DND-41 (cell line): ENCODE measurements at regions not wholly inside any gene's neighbourhood (a gene's known extent, or its start where the extent isn't known, plus 50 kb on each side); places are given as distances from the start of the nearest gene placed in this dataset.

ENCODE experiments used
- ATAC-seq: fragments of 200-7000 bp; cut with Tn5 transposase; 3 replicates; pipeline ENCODE4 v1.9.1; 2021; ENCODE audit warnings: low read depth; ENCODE audit not compliant: insufficient read depth
- DNase-seq: peaks from one replicate; pipeline ENCODE4 v3.0.0-alpha.2; 2020
- H2AFZ ChIP-seq: 2 replicates; pipeline ENCODE4 v1.6.0; 2012; ENCODE audit warnings: low read depth, low read length
- H3K27ac ChIP-seq: 2 replicates; pipeline ENCODE4 v1.5.1; 2012; ENCODE audit warnings: low read length, inconsistent platforms
- H3K27me3 ChIP-seq: fragments of 200-600 bp; sonication (generic); 2 replicates; pipeline ENCODE4 v1.6.0; 2012; ENCODE audit warnings: low read length, mild to moderate bottlenecking, inconsistent platforms; ENCODE audit not compliant: insufficient read depth, poor library complexity
- H3K36me3 ChIP-seq: 2 replicates; pipeline ENCODE4 v1.5.1; 2012; ENCODE audit warnings: low read length, inconsistent platforms; ENCODE audit not compliant: insufficient read depth
- H3K4me1 ChIP-seq: 2 replicates; pipeline ENCODE4 v1.5.1; 2012; ENCODE audit warnings: mild to moderate bottlenecking, low read length; ENCODE audit not compliant: insufficient read depth
- H3K4me2 ChIP-seq: 2 replicates; pipeline ENCODE4 v1.6.0; 2012; ENCODE audit warnings: mild to moderate bottlenecking, moderate library complexity, low read length, inconsistent platforms; ENCODE audit not compliant: insufficient read depth
- H3K4me3 ChIP-seq, 2 experiments: fragments of 200-600 bp in 1 of 2; shearing (Covaris generic) in 1 of 2; 2 replicates each; pipeline ENCODE4 v1.5.1; 2012 to 2016; ENCODE audit warnings: inconsistent platforms in 2 of 2, low read length in 2 of 2, mild to moderate bottlenecking in 2 of 2, low read depth in 1 of 2, moderate library complexity in 1 of 2
- H3K79me2 ChIP-seq: 2 replicates; pipeline ENCODE4 v1.6.0; 2012; ENCODE audit warnings: low read length, inconsistent platforms; ENCODE audit not compliant: insufficient read depth
- H3K9ac ChIP-seq: 2 replicates; pipeline ENCODE4 v1.6.0; 2012; ENCODE audit warnings: low read depth, mild to moderate bottlenecking, inconsistent platforms, low read length, moderate library complexity
- H3K9me3 ChIP-seq: 2 replicates; pipeline ENCODE4 v1.5.1; 2012; ENCODE audit warnings: low read length, moderate library complexity, mild to moderate bottlenecking, inconsistent platforms; ENCODE audit not compliant: insufficient read depth, severe bottlenecking
- H4K20me1 ChIP-seq: 2 replicates; pipeline ENCODE4 v1.6.0; 2012; ENCODE audit warnings: low read length; ENCODE audit not compliant: insufficient read depth
- EZH2 ChIP-seq: IDR thresholded peaks from 3 replicates; pipeline ENCODE4 v1.6.1; 2012; ENCODE audit warnings: borderline replicate concordance, low read depth, mild to moderate bottlenecking, moderate library complexity, low read length, inconsistent platforms; ENCODE audit not compliant: severe bottlenecking
- TF ChIP-seq, protein P1 (sequence below): IDR thresholded peaks from 2 replicates; pipeline ENCODE4 v1.5.1; 2012; ENCODE audit warnings: borderline replicate concordance, low read length, moderate library complexity, mild to moderate bottlenecking; ENCODE audit not compliant: poor library complexity, severe bottlenecking; ENCODE audit errors: extremely low read depth

- no peak for TF ChIP-seq EZH2
- TF ChIP-seq, protein P1, sequence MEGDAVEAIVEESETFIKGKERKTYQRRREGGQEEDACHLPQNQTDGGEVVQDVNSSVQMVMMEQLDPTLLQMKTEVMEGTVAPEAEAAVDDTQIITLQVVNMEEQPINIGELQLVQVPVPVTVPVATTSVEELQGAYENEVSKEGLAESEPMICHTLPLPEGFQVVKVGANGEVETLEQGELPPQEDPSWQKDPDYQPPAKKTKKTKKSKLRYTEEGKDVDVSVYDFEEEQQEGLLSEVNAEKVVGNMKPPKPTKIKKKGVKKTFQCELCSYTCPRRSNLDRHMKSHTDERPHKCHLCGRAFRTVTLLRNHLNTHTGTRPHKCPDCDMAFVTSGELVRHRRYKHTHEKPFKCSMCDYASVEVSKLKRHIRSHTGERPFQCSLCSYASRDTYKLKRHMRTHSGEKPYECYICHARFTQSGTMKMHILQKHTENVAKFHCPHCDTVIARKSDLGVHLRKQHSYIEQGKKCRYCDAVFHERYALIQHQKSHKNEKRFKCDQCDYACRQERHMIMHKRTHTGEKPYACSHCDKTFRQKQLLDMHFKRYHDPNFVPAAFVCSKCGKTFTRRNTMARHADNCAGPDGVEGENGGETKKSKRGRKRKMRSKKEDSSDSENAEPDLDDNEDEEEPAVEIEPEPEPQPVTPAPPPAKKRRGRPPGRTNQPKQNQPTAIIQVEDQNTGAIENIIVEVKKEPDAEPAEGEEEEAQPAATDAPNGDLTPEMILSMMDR = no peak
Measured at GRCh38 chr7:157472311-157473050, 135.7 kb downstream of the DNAJB6 start.

GRCh38 chr7:157473051-157473569, 136.3 kb downstream of the DNAJB6 start:
- H3K27ac ChIP-seq = no peak overlapping the region; the same call in 1 of the 2 replicates
- TF ChIP-seq, protein P1 = no peak
- no peak for TF ChIP-seq EZH2
- H2AFZ ChIP-seq = no peak overlapping the region
- H3K4me1 ChIP-seq = peaks cover 25% of the 10 kb centered on the region
- ATAC-seq = no peak
- H3K27me3 ChIP-seq = no peaks in the 10 kb centered on the region
- H3K4me3 ChIP-seq = no peak overlapping the region
- no peaks in the 10 kb centered on the region for H3K79me2 ChIP-seq
- no peaks in the 10 kb centered on the region for H3K36me3 ChIP-seq
- no peaks in the 10 kb centered on the region for H4K20me1 ChIP-seq
- H3K9me3 ChIP-seq = peaks cover 17% of the 10 kb centered on the region
- H3K4me2 ChIP-seq = no peak overlapping the region
- DNase-seq = no peak
- no peak overlapping the region for H3K9ac ChIP-seq

More at GRCh38 chr7:157472311-157473050, 135.7 kb downstream of the DNAJB6 start:
- Histone ChIP-seq H4K20me1 (no peaks in the 10 kb centered on the region), H2AFZ (no peak overlapping the region), H3K4me3 (no peak overlapping the region), H3K9ac (peak overlapping the region; percentile 6; the same call in 1 of the 2 replicates), H3K4me2 (no peak overlapping the region), H3K9me3 (peaks cover 17% of the 10 kb centered on the region), H3K36me3 (no peaks in the 10 kb centered on the region), H3K27ac (peak overlapping the region; percentile 75), H3K4me1 (peaks cover 25% of the 10 kb centered on the region), H3K79me2 (no peaks in the 10 kb centered on the region), H3K27me3 (no peaks in the 10 kb centered on the region)
- ATAC-seq (no peak), DNase-seq (no peak)

- Histone ChIP-seq H3K27me3 (no peaks in the 10 kb centered on the region), H3K4me2 (no peak overlapping the region), H3K4me1 (peaks cover 25% of the 10 kb centered on the region), H3K79me2 (no peaks in the 10 kb centered on the region), H3K36me3 (no peaks in the 10 kb centered on the region), H2AFZ (no peak overlapping the region), H4K20me1 (no peaks in the 10 kb centered on the region), H3K9me3 (peaks cover 17% of the 10 kb centered on the region), H3K27ac (no peak overlapping the region), H3K4me3 (no peak overlapping the region), H3K9ac (no peak overlapping the region)
- TF ChIP-seq, protein P1 = peak; percentile 56
- TF ChIP-seq EZH2 = no peak
- no peak for ATAC-seq
- DNase-seq = peak; percentile 33
Measured at GRCh38 chr7:157474685-157475084, 137.9 kb downstream of the DNAJB6 start.
